ENCODE measurements at regions not wholly inside any gene's neighbourhood (a gene's known extent, or its start where the extent isn't known, plus 50 kb on each side); places are given as distances from the start of the nearest gene placed in this dataset.

- H3K4me1 ChIP-seq: no peaks in the 10 kb centered on the region
- intact Hi-C loops (cut with DNase I): no loop called here
- WGBS (ENCODE audit: insufficient coverage, low coverage, low lambda C conversion rate, missing lambda C conversion rate): 51% methylated on average over 5 of the region's 12 CpGs
- H3K36me3 ChIP-seq: no peaks in the 10 kb centered on the region
- H3K27ac ChIP-seq: no peak overlapping the region
- H3K9me3 ChIP-seq: no peaks in the 10 kb centered on the region
- TF ChIP-seq POLR2A (IDR thresholded peaks at IDR 0.05) (no peak), CTCF (IDR thresholded peaks at IDR 0.05) (no peak)
- DNase-seq (no peak), ATAC-seq (no peak)
- H3K4me3 ChIP-seq: no peak overlapping the region
- no peaks in the 10 kb centered on the region for H3K27me3 ChIP-seq
Observed at GRCh38 chrX:69088171-69088938, 76.9 kb downstream of the PJA1 start.

DNA sequence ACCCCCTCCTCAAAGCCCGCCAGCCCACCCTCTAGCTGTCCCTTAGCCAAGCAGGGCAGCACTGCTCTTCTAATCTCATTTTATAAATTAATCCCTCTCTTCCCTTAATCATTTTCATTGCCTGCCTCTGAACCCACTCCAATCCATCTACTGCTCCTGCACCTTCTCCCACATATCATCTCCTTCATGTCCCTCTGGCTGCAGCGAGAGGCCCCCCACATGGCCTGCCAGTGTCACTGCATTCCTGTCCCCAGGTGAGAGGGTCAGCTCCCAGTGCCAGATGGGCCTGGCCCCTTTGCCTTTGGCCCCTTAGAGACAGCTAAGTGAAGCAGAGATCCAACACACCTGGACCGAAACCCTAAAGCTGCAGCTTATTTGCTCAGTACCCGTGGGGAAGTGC lies 79.4 kb downstream of the PJA1 start:
- no peak for ATAC-seq
- Histone ChIP-seq H3K27me3 (no peaks in the 10 kb centered on the region), H3K9me3 (no peaks in the 10 kb centered on the region), H3K27ac (no peak overlapping the region), H3K36me3 (no peaks in the 10 kb centered on the region), H3K4me1 (no peaks in the 10 kb centered on the region), H3K4me3 (no peak overlapping the region)
- 20% methylated on average over 4 of the region's 4 CpGs for WGBS (ENCODE audit: insufficient coverage, low coverage, low lambda C conversion rate, missing lambda C conversion rate)
- TF ChIP-seq CTCF (IDR thresholded peaks at IDR 0.05) (no peak), POLR2A (IDR thresholded peaks at IDR 0.05) (no peak)
- no peak for DNase-seq
- intact Hi-C loops (cut with DNase I): no loop called here

DNA sequence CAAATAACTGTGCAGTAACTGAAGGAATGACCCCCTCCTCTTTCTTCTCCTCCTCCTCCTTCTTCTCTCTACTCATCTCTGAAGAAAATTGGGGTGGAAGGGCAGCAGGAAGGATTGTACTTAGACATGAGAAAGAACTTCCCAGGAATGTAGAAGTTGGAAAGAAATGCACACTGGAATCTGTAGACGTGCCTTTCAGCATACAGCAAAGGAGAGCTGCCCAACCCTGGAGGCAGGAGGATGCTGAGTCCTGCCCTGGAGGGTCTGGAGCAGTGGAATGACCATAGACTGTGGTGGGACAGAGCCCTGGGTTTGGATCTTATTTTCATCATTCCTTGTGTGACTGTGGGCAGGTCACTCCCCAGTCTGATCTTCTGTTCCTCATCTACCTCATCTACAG lies 80.1 kb downstream of the PJA1 start:
- ATAC-seq (no peak), DNase-seq (no peak)
- Histone ChIP-seq H3K27me3 (no peaks in the 10 kb centered on the region), H3K4me3 (no peak overlapping the region), H3K9me3 (no peaks in the 10 kb centered on the region), H3K36me3 (no peaks in the 10 kb centered on the region), H3K27ac (no peak overlapping the region), H3K4me1 (no peaks in the 10 kb centered on the region)
- TF ChIP-seq POLR2A (IDR thresholded peaks at IDR 0.05) (no peak), CTCF (IDR thresholded peaks at IDR 0.05) (no peak)
- 50% methylated on average over 1 of the region's 1 CpG for whole genome bisulfite sequencing (ENCODE audit: insufficient coverage, low coverage, low lambda C conversion rate, missing lambda C conversion rate)
- intact Hi-C loops (cut with DNase I): no loop called here

GRCh38 chrX:69083801-69084200 lies 81.5 kb downstream of the PJA1 start:
- WGBS (ENCODE audit: insufficient coverage, low coverage, low lambda C conversion rate, missing lambda C conversion rate): 52% methylated on average over 2 of the region's 4 CpGs
- H3K36me3 ChIP-seq: no peaks in the 10 kb centered on the region
- no peak for ATAC-seq
- no peaks in the 10 kb centered on the region for H3K9me3 ChIP-seq
- intact Hi-C loops (cut with DNase I): no loop called here
- H3K27ac ChIP-seq: no peak overlapping the region
- no peak overlapping the region for H3K4me3 ChIP-seq
- H3K27me3 ChIP-seq: no peaks in the 10 kb centered on the region
- H3K4me1 ChIP-seq: no peaks in the 10 kb centered on the region
- no peak for TF ChIP-seq CTCF (IDR thresholded peaks at IDR 0.05)
- TF ChIP-seq POLR2A (IDR thresholded peaks at IDR 0.05): no peak
- DNase-seq: no peak
